ENCODE measurements at regions not wholly inside any gene's neighbourhood (a gene's known extent, or its start where the extent isn't known, plus 50 kb on each side); places are given as distances from the start of the nearest gene placed in this dataset.

DNA sequence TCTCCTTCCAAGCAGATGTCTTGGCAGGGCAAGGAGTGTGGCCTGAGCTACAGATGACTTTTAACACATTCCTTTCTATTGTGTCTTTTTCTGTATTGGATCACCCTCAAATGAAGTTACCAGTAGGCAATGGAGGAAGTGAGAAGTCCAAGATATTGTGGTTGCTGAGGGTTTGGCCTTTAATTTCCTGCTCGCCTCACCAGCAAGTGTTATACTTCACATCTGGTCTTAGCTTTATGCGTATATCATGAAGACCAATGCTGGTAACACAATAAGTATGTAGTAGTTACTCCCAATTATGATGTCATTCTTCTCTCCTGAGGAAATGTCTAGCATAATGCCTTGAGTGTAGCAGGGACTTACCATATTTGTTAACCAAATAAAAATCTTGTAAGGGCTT is 179.9 kb downstream of the ZIC1 start:
- no peaks in the 10 kb centered on the region for H3K79me2 ChIP-seq (replicated peaks; ENCODE audit: insufficient read depth)
- TF ChIP-seq EZH2phosphoT487 (IDR thresholded peaks at IDR 0.05; ENCODE audit: unreplicated experiment) (no peak), NANOG (IDR thresholded peaks at IDR 0.05; ENCODE audit: borderline replicate concordance) (no peak), STAT1 (IDR thresholded peaks at IDR 0.05; ENCODE audit: unreplicated experiment) (no peak), ZNF114 (CRISPR knock-in tag; IDR thresholded peaks at IDR 0.05) (no peak), POLR2AphosphoS5 (IDR thresholded peaks at IDR 0.05; ENCODE audit: low read depth) (no peak), EZH2 (IDR thresholded peaks at IDR 0.05; ENCODE audit: low read depth, unreplicated experiment) (no peak), CREB1 (CRISPR knock-in tag; IDR thresholded peaks at IDR 0.05; ENCODE audit: low read depth) (no peak), JUNB (IDR thresholded peaks at IDR 0.05; ENCODE audit: unreplicated experiment) (no peak), ZNF331 (CRISPR knock-in tag; IDR thresholded peaks at IDR 0.05; ENCODE audit: low read depth) (no peak)
- TF ChIP-seq, protein P1, sequence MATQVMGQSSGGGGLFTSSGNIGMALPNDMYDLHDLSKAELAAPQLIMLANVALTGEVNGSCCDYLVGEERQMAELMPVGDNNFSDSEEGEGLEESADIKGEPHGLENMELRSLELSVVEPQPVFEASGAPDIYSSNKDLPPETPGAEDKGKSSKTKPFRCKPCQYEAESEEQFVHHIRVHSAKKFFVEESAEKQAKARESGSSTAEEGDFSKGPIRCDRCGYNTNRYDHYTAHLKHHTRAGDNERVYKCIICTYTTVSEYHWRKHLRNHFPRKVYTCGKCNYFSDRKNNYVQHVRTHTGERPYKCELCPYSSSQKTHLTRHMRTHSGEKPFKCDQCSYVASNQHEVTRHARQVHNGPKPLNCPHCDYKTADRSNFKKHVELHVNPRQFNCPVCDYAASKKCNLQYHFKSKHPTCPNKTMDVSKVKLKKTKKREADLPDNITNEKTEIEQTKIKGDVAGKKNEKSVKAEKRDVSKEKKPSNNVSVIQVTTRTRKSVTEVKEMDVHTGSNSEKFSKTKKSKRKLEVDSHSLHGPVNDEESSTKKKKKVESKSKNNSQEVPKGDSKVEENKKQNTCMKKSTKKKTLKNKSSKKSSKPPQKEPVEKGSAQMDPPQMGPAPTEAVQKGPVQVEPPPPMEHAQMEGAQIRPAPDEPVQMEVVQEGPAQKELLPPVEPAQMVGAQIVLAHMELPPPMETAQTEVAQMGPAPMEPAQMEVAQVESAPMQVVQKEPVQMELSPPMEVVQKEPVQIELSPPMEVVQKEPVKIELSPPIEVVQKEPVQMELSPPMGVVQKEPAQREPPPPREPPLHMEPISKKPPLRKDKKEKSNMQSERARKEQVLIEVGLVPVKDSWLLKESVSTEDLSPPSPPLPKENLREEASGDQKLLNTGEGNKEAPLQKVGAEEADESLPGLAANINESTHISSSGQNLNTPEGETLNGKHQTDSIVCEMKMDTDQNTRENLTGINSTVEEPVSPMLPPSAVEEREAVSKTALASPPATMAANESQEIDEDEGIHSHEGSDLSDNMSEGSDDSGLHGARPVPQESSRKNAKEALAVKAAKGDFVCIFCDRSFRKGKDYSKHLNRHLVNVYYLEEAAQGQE (IDR thresholded peaks at IDR 0.05; ENCODE audit: unreplicated experiment) = no peak
- TF ChIP-seq, protein P2, sequence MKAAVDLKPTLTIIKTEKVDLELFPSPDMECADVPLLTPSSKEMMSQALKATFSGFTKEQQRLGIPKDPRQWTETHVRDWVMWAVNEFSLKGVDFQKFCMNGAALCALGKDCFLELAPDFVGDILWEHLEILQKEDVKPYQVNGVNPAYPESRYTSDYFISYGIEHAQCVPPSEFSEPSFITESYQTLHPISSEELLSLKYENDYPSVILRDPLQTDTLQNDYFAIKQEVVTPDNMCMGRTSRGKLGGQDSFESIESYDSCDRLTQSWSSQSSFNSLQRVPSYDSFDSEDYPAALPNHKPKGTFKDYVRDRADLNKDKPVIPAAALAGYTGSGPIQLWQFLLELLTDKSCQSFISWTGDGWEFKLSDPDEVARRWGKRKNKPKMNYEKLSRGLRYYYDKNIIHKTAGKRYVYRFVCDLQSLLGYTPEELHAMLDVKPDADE (IDR thresholded peaks at IDR 0.05) = no peak
- TF ChIP-seq, protein P3, sequence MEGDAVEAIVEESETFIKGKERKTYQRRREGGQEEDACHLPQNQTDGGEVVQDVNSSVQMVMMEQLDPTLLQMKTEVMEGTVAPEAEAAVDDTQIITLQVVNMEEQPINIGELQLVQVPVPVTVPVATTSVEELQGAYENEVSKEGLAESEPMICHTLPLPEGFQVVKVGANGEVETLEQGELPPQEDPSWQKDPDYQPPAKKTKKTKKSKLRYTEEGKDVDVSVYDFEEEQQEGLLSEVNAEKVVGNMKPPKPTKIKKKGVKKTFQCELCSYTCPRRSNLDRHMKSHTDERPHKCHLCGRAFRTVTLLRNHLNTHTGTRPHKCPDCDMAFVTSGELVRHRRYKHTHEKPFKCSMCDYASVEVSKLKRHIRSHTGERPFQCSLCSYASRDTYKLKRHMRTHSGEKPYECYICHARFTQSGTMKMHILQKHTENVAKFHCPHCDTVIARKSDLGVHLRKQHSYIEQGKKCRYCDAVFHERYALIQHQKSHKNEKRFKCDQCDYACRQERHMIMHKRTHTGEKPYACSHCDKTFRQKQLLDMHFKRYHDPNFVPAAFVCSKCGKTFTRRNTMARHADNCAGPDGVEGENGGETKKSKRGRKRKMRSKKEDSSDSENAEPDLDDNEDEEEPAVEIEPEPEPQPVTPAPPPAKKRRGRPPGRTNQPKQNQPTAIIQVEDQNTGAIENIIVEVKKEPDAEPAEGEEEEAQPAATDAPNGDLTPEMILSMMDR (conservative IDR thresholded peaks at IDR 0.05; ENCODE audit: low read depth in 2 of 2) = no peak
- TF ChIP-seq, protein P4, sequence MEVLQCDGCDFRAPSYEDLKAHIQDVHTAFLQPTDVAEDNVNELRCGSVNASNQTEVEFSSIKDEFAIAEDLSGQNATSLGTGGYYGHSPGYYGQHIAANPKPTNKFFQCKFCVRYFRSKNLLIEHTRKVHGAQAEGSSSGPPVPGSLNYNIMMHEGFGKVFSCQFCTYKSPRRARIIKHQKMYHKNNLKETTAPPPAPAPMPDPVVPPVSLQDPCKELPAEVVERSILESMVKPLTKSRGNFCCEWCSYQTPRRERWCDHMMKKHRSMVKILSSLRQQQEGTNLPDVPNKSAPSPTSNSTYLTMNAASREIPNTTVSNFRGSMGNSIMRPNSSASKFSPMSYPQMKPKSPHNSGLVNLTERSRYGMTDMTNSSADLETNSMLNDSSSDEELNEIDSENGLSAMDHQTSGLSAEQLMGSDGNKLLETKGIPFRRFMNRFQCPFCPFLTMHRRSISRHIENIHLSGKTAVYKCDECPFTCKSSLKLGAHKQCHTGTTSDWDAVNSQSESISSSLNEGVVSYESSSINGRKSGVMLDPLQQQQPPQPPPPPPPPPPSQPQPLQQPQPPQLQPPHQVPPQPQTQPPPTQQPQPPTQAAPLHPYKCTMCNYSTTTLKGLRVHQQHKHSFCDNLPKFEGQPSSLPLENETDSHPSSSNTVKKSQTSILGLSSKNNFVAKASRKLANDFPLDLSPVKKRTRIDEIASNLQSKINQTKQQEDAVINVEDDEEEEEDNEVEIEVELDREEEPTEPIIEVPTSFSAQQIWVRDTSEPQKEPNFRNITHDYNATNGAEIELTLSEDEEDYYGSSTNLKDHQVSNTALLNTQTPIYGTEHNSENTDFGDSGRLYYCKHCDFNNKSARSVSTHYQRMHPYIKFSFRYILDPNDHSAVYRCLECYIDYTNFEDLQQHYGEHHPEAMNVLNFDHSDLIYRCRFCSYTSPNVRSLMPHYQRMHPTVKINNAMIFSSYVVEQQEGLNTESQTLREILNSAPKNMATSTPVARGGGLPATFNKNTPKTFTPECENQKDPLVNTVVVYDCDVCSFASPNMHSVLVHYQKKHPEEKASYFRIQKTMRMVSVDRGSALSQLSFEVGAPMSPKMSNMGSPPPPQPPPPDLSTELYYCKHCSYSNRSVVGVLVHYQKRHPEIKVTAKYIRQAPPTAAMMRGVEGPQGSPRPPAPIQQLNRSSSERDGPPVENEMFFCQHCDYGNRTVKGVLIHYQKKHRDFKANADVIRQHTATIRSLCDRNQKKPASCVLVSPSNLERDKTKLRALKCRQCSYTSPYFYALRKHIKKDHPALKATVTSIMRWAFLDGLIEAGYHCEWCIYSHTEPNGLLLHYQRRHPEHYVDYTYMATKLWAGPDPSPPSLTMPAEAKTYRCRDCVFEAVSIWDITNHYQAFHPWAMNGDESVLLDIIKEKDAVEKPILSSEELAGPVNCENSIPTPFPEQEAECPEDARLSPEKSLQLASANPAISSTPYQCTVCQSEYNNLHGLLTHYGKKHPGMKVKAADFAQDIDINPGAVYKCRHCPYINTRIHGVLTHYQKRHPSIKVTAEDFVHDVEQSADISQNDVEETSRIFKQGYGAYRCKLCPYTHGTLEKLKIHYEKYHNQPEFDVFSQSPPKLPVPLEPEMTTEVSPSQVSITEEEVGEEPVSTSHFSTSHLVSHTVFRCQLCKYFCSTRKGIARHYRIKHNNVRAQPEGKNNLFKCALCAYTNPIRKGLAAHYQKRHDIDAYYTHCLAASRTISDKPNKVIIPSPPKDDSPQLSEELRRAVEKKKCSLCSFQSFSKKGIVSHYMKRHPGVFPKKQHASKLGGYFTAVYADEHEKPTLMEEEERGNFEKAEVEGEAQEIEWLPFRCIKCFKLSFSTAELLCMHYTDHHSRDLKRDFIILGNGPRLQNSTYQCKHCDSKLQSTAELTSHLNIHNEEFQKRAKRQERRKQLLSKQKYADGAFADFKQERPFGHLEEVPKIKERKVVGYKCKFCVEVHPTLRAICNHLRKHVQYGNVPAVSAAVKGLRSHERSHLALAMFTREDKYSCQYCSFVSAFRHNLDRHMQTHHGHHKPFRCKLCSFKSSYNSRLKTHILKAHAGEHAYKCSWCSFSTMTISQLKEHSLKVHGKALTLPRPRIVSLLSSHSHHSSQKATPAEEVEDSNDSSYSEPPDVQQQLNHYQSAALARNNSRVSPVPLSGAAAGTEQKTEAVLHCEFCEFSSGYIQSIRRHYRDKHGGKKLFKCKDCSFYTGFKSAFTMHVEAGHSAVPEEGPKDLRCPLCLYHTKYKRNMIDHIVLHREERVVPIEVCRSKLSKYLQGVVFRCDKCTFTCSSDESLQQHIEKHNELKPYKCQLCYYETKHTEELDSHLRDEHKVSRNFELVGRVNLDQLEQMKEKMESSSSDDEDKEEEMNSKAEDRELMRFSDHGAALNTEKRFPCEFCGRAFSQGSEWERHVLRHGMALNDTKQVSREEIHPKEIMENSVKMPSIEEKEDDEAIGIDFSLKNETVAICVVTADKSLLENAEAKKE (CRISPR knock-in tag; IDR thresholded peaks at IDR 0.05) = no peak
- no peaks in the 10 kb centered on the region for H3K36me3 ChIP-seq (ENCODE audit: insufficient read depth)
- DNase-seq (ENCODE audit: low spot score) = no peak
- no peak overlapping the region for H3K4me3 ChIP-seq
- H2AFZ ChIP-seq = no peak overlapping the region
- no peaks in the 10 kb centered on the region for H3K4me1 ChIP-seq (ENCODE audit: insufficient read depth)
- no peak overlapping the region for H3K4me2 ChIP-seq
- no peak for ATAC-seq
- no peak overlapping the region for H3K27ac ChIP-seq (ENCODE audit: low read depth)
- Mint-ChIP-seq H3K4me3 (no peak overlapping the region), H3K9me3 (no peaks in the 10 kb centered on the region), H3K36me3 (ENCODE audit: low read depth) (no peaks in the 10 kb centered on the region), H3K27me3 (ENCODE audit: insufficient read depth, low read depth, poor library complexity) (no peaks in the 10 kb centered on the region), H3K27ac (no peak overlapping the region), H3K4me1 (no peaks in the 10 kb centered on the region)
- H3K9me2 ChIP-seq (ENCODE audit: insufficient read depth) = no peaks in the 10 kb centered on the region
- H3K27me3 ChIP-seq (ENCODE audit: insufficient read depth) = no peaks in the 10 kb centered on the region
- H4K20me1 ChIP-seq (replicated peaks; ENCODE audit: insufficient read depth) = no peaks in the 10 kb centered on the region
- no peaks in the 10 kb centered on the region for H3F3A ChIP-seq (replicated peaks; ENCODE audit: low read depth)

All from GM23338 (cell line).